Loucy (cell line): ENCODE measurements at regions not wholly inside any gene's neighbourhood (a gene's known extent, or its start where the extent isn't known, plus 50 kb on each side); places are given as distances from the start of the nearest gene placed in this dataset.

Source experiments
- H2AFZ ChIP-seq: fragments of 200-600 bp; sonication (generic); 2 replicates; pipeline ENCODE4 v1.6.0; 2016; ENCODE audit warnings: antibody characterized with exemption, mild to moderate bottlenecking, low read length, moderate library complexity
- H3F3A ChIP-seq: fragments of 200-600 bp; 2 replicates; pipeline ENCODE4 v1.6.0; 2016; ENCODE audit warnings: antibody characterized with exemption, low read depth, mild to moderate bottlenecking
- H3K27me3 ChIP-seq: fragments of 200-600 bp; sonication (generic); 2 replicates; pipeline ENCODE4 v1.6.1; 2014; ENCODE audit warnings: low read length, mild to moderate bottlenecking; ENCODE audit not compliant: insufficient read depth, poor library complexity, severe bottlenecking
- H3K36me3 ChIP-seq: fragments of 200-600 bp; sonication (generic); 2 replicates; pipeline ENCODE4 v1.6.1; 2016; ENCODE audit warnings: low read length; ENCODE audit not compliant: insufficient read depth
- H3K4me1 ChIP-seq: fragments of 200-600 bp; sonication (generic); 2 replicates; pipeline ENCODE4 v1.5.1; 2014; ENCODE audit warnings: low read length, mild to moderate bottlenecking; ENCODE audit not compliant: insufficient read depth, poor library complexity, severe bottlenecking
- H3K4me2 ChIP-seq: fragments of 200-600 bp; sonication (generic); 2 replicates; pipeline ENCODE4 v1.6.0; 2014; ENCODE audit warnings: antibody characterized with exemption, low read length, low read depth, mild to moderate bottlenecking; ENCODE audit not compliant: poor library complexity, severe bottlenecking
- H3K4me3 ChIP-seq: fragments of 200-600 bp; sonication (generic); 2 replicates; pipeline ENCODE4 v1.5.1; 2014; ENCODE audit warnings: low read length, mild to moderate bottlenecking, mixed read lengths; ENCODE audit not compliant: poor library complexity, severe bottlenecking
- H3K79me2 ChIP-seq: fragments of 200-600 bp; sonication (generic); 2 replicates; pipeline ENCODE4 v1.6.1; 2014; ENCODE audit warnings: low read length; ENCODE audit not compliant: insufficient read depth
- H3K9ac ChIP-seq: fragments of 200-600 bp; sonication (generic); 2 replicates; pipeline ENCODE4 v1.6.0; 2014; ENCODE audit warnings: mild to moderate bottlenecking, low read depth, low read length, moderate library complexity; ENCODE audit not compliant: poor library complexity, severe bottlenecking
- H3K9me2 ChIP-seq: fragments of 200-600 bp; sonication (generic); replicated peaks from 2 replicates; pipeline ENCODE4 v1.6.1; 2016; ENCODE audit warnings: low read depth, low read length, mixed read lengths
- H3K9me3 ChIP-seq: fragments of 200-600 bp; sonication (generic); 2 replicates; pipeline ENCODE4 v1.6.1; 2014; ENCODE audit warnings: mild to moderate bottlenecking, antibody characterized with exemption, low read length, low read depth; ENCODE audit not compliant: insufficient read depth
- H4K20me1 ChIP-seq: fragments of 200-600 bp; sonication (generic); 2 replicates; pipeline ENCODE4 v1.6.0; 2014; ENCODE audit warnings: antibody characterized with exemption, low read length, mild to moderate bottlenecking; ENCODE audit not compliant: insufficient read depth, poor library complexity, severe bottlenecking
- EZH2phosphoT487 ChIP-seq: fragments of 200-600 bp; IDR thresholded peaks from 2 replicates; pipeline ENCODE4 v1.6.1; 2018; ENCODE audit warnings: antibody characterized with exemption, mild to moderate bottlenecking, moderate library complexity, borderline replicate concordance
- TF ChIP-seq, protein P1 (sequence below): fragments of 200-600 bp; sonication (generic); conservative IDR thresholded peaks from 2 replicates; pipeline ENCODE4 v1.5.1; 2014; ENCODE audit warnings: mild to moderate bottlenecking, antibody characterized with exemption, low read length

DNA sequence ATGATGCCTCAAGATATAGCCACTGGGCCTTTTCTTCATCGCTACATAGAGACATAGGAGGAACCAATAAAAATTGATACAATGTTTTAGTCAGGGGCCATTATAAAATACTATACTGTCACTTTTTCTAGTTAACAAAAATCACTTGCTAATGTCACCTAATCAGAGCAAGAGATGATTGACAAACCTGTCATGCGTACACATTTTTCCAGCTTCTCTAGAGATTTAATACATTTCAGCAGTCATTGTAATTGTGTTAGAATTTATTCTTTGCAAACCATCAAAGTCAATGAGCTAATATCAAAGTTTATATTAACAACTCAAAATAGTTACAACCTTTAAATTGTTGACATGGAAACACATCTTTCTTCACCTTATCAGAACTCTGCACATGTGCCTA, 513.6 kb upstream of the SEMA6A start:
- Histone ChIP-seq H3K36me3 (no peaks in the 10 kb centered on the region), H3K27me3 (no peaks in the 10 kb centered on the region), H3K4me3 (no peak overlapping the region), H2AFZ (no peak overlapping the region), H3K4me1 (no peaks in the 10 kb centered on the region), H4K20me1 (no peaks in the 10 kb centered on the region), H3F3A (no peaks in the 10 kb centered on the region), H3K9me3 (no peaks in the 10 kb centered on the region), H3K9me2 (no peaks in the 10 kb centered on the region), H3K4me2 (no peak overlapping the region), H3K79me2 (no peaks in the 10 kb centered on the region), H3K9ac (no peak overlapping the region)
- no peak for TF ChIP-seq EZH2phosphoT487
- TF ChIP-seq, protein P1, sequence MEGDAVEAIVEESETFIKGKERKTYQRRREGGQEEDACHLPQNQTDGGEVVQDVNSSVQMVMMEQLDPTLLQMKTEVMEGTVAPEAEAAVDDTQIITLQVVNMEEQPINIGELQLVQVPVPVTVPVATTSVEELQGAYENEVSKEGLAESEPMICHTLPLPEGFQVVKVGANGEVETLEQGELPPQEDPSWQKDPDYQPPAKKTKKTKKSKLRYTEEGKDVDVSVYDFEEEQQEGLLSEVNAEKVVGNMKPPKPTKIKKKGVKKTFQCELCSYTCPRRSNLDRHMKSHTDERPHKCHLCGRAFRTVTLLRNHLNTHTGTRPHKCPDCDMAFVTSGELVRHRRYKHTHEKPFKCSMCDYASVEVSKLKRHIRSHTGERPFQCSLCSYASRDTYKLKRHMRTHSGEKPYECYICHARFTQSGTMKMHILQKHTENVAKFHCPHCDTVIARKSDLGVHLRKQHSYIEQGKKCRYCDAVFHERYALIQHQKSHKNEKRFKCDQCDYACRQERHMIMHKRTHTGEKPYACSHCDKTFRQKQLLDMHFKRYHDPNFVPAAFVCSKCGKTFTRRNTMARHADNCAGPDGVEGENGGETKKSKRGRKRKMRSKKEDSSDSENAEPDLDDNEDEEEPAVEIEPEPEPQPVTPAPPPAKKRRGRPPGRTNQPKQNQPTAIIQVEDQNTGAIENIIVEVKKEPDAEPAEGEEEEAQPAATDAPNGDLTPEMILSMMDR = no peak

DNA sequence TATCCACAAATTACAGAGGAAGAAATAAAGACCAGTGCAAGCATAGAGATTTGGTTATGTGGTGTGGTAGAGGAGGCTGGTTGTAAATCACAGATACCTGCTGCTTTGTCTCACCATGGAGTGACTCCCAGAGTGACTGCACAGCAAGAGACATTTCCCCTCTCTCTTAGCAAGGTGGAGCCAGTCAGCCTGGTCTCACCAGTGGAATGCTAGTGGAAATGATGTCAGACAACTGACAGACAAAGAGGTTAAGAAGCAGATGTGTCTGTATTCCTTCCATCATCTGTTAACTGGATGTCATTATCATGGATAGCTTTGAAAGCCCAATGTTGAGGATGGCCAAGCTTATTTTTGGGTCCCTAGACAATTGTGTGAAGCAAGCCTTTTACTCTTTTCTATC, 509.4 kb upstream of the SEMA6A start:
- H3K9me2 ChIP-seq = no peaks in the 10 kb centered on the region
- H3F3A ChIP-seq = no peaks in the 10 kb centered on the region
- no peak overlapping the region for H3K9ac ChIP-seq
- TF ChIP-seq EZH2phosphoT487 = no peak
- TF ChIP-seq, protein P1 = no peak
- H3K4me2 ChIP-seq = no peak overlapping the region
- H3K9me3 ChIP-seq = no peaks in the 10 kb centered on the region
- H4K20me1 ChIP-seq = no peaks in the 10 kb centered on the region
- H3K4me3 ChIP-seq = no peak overlapping the region
- no peak overlapping the region for H2AFZ ChIP-seq
- no peaks in the 10 kb centered on the region for H3K79me2 ChIP-seq
- H3K36me3 ChIP-seq = no peaks in the 10 kb centered on the region
- no peaks in the 10 kb centered on the region for H3K4me1 ChIP-seq
- H3K27me3 ChIP-seq = no peaks in the 10 kb centered on the region

DNA sequence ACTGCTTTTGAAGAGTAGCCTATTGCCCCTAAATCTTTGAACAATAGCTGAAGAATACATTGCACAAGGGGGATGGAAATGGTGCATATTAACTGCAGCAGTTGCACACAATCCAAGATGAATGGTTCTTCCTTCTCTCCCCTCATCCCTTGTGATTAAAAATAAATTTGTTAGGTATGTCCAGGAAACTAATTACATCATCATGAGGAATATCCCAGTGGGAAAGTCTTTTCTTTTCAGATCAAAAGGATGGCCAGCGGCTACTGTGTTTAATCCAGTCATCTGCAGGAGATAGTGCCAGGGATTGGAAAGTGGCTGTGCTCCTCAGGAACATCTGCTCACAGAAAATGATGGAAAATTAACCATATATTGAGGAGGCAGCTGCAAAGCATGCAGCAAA, 508.4 kb upstream of the SEMA6A start:
- Histone ChIP-seq H3K27me3 (no peaks in the 10 kb centered on the region), H3K4me1 (no peaks in the 10 kb centered on the region), H3K4me2 (no peak overlapping the region), H3K4me3 (no peak overlapping the region), H3F3A (no peaks in the 10 kb centered on the region), H3K9me2 (no peaks in the 10 kb centered on the region), H3K9me3 (no peaks in the 10 kb centered on the region), H2AFZ (no peak overlapping the region), H3K79me2 (no peaks in the 10 kb centered on the region), H4K20me1 (no peaks in the 10 kb centered on the region), H3K9ac (no peak overlapping the region), H3K36me3 (no peaks in the 10 kb centered on the region)
- no peak for TF ChIP-seq EZH2phosphoT487
- TF ChIP-seq, protein P1 = no peak
